Stimulated activated CD8-positive, alpha-beta memory T cell treated with anti-CD3 and anti-CD28 coated beads, Interleukin-15, amount 100 ng/mL, for 48 hours (primary cell): ENCODE measurements at regions not wholly inside any gene's neighbourhood (a gene's known extent, or its start where the extent isn't known, plus 50 kb on each side); places are given as distances from the start of the nearest gene placed in this dataset.

Source experiments
- DNase-seq, 2 donors: peaks; one replicate each; pipeline ENCODE4 v3.0.0-alpha.2; 2020; ENCODE audit warnings: low read depth in 2 of 2

GRCh38 chr16:85423631-85424030 lies 189.5 kb upstream of the GSE1 start:
- no peak for DNase-seq

GRCh38 chr16:85424260-85425073 lies 188.7 kb upstream of the GSE1 start:
- no peak for DNase-seq

- DNase-seq, result no peak
Measured at GRCh38 chr16:85425074-85425662, 188.0 kb upstream of the GSE1 start.

GRCh38 chr16:85426806-85427205 lies 186.3 kb upstream of the GSE1 start:
- no peak for DNase-seq

- DNase-seq, result peak in 1 of 2 donors; percentile 28
Measured at GRCh38 chr16:85428168-85428898, 184.8 kb upstream of the GSE1 start.

GRCh38 chr16:85428899-85429775 lies 184.0 kb upstream of the GSE1 start:
- no peak for DNase-seq

- no peak for DNase-seq
Measured at GRCh38 chr16:85429776-85430522, 183.2 kb upstream of the GSE1 start.

- no peak for DNase-seq
Measured at GRCh38 chr16:85430523-85431421, 182.3 kb upstream of the GSE1 start.

- DNase-seq, result no peak
Measured at GRCh38 chr16:85431431-85432124, 181.5 kb upstream of the GSE1 start.

- no peak for DNase-seq
Measured at GRCh38 chr16:85432606-85433005, 180.5 kb upstream of the GSE1 start.

- no peak for DNase-seq
Measured at GRCh38 chr16:85433477-85433876, 179.6 kb upstream of the GSE1 start.

GRCh38 chr16:85435286-85435685 lies 177.8 kb upstream of the GSE1 start:
- no peak for DNase-seq

GRCh38 chr16:85435700-85436099 lies 177.4 kb upstream of the GSE1 start:
- DNase-seq, result no peak

GRCh38 chr16:85436207-85436606 lies 176.9 kb upstream of the GSE1 start:
- no peak for DNase-seq

- DNase-seq, result no peak
Measured at GRCh38 chr16:85436636-85437165, 176.4 kb upstream of the GSE1 start.

GRCh38 chr16:85437166-85438052 lies 175.7 kb upstream of the GSE1 start:
- DNase-seq, result no peak

- DNase-seq, result no peak
Measured at GRCh38 chr16:85438981-85439685, 174.0 kb upstream of the GSE1 start.
